HG03103 (cell line): ENCODE measurements at regions not wholly inside any gene's neighbourhood (a gene's known extent, or its start where the extent isn't known, plus 50 kb on each side); places are given as distances from the start of the nearest gene placed in this dataset.
"Not testable (repeated sequence)": the region's sequence is repeated elsewhere in the genome, so short reads cannot be mapped to it uniquely, and the experiment has no call there.

ENCODE experiments used
- ATAC-seq: cut with Tn5 transposase; IDR thresholded peaks from one replicate; pipeline ENCODE4 v1.9.1; 2021; ENCODE audit warnings: low read depth; ENCODE audit not compliant: unreplicated experiment

DNA sequence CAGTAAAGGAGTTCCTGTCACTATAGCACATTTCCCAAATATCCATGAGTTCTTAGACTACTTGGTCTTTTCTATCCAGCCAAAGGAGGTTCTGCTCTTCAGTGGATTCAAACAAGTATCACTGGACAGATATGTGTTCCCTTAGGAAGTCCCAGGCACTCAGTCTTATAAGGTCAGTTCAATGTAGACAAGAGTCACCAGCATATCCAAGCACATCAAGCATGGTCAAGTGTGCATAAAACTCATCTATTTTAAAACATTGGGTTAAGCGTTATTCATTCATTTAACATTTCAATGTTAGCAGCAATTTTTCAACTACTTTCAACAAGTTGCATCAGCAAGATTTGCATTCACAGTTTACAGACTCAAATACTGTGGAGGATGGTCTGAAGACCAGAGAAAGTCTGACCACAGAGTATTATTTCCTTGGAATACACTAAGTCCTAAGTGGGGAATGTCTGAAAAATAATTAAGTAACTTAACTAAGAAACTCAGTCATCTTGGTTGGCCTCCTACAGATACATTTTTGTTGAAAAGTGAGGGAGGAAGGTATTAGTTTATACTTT is 630.5 kb upstream of the IGFBP7 start:
- no peak for ATAC-seq

DNA sequence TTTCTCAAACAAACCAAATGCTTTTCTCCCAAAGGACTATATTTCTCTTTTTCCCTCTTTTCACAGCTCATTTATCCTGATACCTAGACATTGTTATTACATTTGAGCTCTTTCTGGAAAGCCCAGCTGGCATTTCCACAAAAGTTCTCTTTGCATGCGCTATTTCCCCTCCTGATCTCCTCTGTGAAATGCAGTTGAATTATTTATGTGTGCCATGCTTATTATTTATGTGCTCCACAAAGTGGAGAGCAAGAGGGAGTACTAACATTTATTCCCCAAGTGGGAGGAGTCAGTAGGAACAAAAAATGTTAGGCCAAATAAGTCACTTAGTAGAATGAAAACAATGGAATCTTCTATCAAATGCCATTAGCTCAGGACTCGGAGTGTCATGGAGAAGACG is 626.6 kb upstream of the IGFBP7 start:
- no peak for ATAC-seq

DNA sequence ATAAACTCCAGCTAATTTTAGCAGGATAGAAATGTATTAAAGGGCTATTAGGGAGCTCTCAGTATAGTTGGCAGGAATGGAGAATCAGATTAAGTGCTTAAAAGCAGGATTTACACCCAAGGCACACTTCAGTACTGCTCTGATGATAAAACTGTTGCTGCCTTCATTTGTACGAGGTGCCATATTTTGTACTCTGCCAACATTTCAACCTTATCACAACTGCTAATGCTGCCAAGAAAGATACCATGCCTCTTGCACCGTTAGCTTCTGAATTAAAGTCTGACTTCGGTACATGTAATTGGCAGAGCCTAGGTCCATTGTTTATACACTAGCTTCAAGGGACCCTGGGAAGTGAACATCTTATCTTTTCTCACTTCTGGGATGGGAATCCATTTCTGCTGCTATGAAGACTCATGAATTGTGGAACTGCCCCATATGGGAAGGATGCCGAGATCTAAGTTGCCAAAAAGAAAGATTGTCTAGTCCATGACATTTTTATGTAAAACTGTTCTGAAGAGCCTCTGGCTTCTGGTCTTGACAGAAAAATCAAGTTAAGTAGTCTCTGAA is 624.0 kb upstream of the IGFBP7 start:
- ATAC-seq, result no peak

DNA sequence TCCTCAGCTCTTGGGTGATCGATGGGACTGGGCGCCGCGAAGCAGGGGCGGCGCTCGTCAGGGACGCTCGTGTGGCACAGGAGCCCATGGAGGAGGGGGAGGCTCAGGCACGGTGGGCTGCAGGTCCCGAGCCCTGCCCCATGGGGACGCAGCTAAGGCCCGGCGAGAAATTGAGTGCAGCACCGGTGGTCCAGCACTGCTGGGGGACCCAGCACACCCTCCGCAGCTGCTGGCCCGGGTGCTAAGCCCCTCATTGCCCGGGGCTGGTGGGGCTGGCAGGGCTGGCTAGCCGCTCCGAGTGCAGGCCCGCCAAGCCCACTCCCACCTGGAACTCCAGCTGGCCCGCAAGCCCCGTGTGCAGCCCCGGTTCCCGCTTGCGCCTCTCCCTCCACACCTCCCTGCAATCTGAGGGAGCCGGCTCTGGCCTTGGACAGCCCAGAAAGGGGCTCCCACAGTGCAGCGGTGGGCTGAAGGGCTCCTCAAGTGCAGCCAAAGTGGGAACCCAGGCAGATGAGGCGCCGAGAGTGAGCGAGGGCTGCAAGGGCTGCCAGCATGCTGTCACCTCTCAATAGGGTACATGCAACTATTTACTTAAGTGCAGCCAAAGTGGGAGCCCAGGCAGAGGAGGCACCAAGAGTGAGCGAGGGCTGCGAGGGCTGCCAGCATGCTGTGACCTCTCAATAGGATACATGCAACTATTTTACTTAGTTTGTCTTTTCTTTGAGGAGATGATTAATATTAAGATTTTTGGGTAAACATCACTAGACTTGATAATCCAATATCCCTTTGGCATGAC is 619.8 kb upstream of the IGFBP7 start:
- ATAC-seq, result not testable (repeated sequence)

DNA sequence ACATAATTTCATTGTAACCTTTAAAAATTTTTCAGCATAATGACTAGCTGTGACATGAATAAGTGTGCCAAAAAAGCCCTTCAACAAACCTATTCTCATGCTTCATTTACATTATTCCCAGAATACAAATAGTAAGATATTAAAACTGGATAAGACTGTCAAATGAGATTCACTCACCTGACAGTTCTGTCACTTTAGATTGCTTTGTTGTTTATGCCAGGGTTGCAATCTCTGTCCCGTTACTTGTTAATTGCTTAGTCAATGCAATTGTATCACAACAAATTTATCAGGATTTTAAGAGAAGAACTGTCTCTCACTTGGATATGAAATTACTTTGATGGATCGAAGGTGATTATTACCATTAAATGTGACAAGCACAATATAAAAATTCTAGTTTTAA is 616.0 kb upstream of the IGFBP7 start:
- ATAC-seq, result no peak

DNA sequence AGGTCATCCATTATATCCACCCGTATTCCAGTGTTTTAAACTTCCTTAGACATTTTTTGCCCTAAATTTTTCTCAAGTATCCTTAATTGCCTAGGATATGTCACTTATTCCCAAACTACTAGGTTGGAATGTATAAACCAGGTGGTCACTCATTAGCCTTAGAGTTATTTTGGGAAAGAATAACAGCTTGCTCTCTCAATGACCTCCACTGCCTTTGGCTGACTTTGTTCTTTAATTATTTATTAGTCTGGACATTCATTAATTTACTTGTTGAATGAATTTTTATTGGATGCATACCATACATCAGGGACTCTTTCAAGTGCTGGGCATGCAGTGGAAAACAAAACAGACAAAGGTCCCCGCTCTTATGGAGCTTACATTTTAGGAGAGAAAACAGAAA is 609.3 kb upstream of the IGFBP7 start:
- no peak for ATAC-seq

DNA sequence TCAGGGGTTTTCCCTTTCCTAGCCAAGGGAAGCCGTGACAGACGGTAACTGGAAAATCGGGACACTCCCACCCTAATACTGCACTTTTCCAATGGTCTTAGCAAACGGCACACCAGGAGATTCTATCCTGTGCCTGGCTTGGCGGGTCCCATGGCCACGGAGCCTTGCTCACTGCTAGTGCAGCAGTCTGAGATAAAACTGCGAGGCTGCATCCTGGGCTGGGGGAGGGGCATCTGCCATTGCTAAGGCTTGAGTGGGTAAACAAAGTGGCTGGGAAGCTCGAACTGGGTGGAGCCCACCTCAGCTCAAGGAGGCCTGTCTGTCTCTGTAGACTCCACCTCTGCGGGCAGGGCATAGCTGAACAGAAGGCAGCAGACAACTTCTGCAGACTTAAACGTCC is 604.1 kb upstream of the IGFBP7 start:
- ATAC-seq, result not testable (repeated sequence)

DNA sequence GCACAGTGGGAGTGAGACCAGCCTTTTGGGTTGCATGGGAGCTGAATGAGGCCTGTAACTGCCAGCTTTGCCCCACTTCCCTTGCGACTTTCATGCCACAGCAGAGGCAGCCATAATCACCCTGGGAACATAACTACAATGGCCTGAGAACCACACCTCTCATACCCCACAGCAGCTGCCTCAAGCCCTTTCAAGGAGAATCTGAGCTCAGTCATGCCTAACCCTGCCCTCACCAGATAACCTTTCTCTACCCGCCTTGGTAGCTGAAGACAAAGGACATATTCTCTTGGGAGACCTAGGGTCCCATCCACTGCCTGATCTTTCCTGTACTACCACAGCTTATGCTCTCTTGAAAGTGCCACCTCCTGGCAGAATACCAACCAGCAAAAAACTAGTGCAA is 599.9 kb upstream of the IGFBP7 start:
- no peak for ATAC-seq

DNA sequence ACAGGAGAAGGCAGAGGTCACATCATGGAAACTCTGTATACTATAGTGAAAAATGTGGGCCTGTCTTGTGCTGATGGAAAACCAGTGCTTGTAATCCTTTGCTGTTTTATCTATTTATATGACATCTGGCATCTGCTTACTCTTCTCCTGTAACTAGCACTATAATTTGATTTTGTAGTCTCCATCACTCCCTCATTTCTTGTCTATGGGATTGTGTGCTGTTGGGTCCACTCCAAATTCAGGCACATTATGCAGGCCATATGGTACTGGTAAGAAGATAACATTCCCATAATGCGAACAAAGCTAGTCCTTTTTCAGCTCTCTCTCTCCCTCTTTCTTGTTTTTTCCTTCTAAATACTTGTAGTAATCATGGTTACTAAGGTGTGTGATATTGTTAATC is 581.2 kb upstream of the IGFBP7 start:
- ATAC-seq, result no peak

DNA sequence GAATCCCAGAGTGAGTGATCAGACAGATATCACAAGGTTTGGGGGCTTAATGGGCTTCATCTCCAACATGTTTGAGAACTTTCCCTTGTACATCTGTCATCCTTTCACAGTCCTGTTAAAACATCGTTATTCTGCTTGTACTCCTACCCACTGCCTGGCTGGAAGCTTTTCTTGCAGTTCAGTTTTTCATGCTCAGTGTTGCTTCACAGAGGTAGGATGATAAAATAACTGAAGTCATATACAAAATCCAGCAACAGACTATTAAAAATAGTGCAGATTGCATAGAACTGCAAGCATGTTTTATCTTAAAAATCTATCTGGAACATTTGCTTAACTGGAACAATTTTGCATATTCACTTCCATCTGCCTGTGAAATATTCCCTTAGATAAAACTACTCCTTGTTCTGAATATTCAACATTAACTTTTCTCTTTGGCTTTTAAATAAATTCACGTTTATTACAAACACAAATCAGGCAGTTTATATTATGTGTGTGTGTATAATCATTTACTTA is 579.6 kb upstream of the IGFBP7 start:
- no peak for ATAC-seq

DNA sequence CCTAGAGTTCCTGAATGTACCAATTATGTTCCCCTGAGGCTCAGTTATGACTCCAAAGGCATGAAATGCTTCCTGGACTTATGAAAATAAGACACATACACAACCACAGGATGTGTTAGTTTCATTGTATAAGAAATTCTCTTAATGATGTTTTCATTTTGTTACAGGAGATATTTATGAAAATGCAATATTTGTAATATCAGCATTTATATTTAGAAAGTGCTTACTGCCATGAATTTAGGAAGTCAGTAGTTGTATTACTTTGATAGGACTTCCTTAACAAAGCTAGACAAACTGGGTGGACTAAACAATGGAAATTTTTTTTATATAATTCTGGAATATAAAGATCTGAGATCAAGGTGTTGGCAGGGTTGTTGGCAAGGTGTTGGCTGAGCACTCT is 572.1 kb upstream of the IGFBP7 start:
- ATAC-seq, result no peak

DNA sequence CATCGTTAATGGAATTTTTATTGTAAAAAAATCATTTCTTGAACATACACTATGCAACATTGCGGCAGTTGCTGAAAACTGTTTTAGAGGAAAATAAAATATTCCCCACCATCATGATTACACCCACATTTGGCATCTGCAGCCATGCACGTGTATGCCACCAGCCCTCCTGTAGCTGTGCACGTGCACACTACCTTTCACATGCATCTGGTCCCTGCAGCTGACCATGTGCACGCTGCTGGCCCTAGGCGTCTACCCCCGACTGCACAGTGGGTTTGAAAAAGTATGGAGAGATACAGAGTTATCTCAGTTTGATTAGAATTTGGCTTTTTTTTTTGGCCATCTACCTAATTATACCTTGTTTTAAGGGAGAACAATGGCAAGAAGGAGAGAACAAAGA is 569.8 kb upstream of the IGFBP7 start:
- no peak for ATAC-seq

DNA sequence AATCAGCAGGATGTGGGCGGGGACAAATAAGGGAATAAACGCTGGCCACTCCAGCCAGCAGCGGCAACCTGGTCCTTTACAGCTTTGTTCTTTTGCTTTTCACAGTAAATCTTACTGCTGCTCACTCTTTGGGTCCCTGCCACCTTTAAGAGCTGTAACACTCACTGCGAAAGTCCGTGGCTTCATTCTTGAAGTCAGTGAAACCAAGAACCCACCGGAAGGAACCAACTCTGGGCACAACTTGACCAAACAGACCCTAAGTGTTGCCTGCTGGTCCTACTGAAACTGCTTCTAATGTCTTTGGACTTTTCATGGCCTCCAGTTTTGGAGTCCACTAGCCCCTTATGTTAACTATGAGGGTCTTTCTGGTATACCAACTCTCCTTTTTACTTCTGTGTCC is 566.2 kb upstream of the IGFBP7 start:
- no peak for ATAC-seq

DNA sequence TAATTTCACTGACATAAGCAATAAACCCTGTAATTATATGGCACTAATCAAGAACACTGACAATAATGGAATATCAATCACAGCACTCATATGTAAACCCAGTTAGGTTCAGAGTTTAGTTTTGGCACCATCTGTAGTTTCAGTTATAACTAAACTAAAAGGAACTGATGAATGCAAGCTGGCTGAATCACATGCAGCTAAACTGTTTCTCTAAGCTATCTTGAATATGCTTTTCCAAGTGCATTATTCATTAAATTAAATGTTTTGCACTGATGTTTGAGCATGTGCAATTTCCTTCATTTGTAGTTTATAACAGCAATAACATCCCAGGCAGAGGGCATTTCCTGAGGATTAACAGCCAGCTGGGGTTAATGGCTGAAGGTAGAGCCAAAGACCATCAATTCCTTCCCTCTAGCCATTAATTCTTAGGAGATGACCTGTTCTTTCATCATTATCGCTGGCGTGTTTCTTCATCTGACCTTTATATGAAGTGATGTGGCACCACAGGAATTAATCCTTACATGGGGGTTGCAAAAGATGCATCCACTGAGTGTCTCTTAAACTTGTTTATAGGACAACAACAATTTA is 562.8 kb upstream of the IGFBP7 start:
- ATAC-seq, result no peak

DNA sequence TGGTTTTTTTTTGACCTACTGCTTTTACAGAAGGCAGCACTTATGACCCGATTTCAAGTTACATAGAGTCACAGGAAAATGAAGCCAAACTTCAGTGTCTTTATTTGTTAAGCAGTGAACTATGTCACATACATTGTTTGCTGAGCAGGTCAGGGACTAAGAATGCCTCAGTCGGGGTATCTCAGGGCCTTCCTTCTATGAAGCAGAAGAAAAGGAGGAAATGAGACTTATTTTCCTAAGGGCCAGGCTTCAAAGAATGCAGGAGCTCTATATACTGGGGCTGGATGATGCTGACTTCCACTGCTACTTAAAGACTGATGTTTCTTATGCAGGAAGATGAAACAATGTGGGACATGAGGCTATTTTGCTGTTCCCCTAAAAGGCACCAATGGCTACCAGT is 558.4 kb upstream of the IGFBP7 start:
- ATAC-seq, result no peak

DNA sequence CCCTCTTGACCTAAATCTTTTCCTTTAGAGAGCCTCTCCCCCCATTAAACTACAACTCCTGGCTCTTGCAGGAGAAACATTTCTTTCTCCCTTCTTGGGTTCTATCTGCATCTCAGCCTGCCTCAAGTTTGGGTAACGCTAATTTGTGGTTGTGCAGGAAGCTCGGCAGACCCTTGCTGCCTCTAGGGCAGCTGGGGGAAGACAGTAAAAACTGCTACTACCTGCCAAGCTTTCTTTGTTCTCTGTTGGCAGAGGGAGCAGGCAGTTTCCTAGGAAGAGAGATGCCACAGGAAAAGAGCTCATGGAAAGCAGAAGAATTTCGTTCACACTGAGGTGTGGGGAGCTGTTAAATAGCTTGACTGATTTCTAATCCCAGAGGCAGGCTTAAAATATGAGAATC is 555.6 kb upstream of the IGFBP7 start:
- no peak for ATAC-seq

DNA sequence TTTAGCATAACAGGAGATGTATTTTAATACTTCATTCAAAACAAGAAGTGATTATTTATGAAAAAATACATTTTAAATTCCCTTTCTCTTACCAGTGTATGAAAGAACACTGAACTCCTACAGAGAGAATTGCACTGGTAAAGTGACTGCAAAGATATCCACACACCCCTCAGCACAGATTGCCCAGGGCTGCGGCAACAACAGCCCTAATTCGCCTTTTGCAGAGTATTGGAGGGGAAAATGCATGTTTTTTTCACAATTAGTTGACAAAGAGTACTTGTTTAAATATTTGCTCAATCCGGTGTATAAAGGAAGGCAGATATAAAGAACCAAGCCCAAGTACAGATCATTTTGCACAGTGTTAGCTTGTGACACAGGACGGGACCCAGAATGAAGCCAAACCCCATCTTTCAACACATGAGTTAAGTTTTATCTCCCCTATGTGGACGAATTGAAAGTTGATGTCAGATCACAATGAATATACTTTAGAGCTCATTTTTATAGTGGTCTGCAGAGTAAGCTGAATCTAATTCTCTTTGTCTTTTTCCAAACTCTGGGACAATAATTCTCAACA is 551.4 kb upstream of the IGFBP7 start:
- no peak for ATAC-seq

DNA sequence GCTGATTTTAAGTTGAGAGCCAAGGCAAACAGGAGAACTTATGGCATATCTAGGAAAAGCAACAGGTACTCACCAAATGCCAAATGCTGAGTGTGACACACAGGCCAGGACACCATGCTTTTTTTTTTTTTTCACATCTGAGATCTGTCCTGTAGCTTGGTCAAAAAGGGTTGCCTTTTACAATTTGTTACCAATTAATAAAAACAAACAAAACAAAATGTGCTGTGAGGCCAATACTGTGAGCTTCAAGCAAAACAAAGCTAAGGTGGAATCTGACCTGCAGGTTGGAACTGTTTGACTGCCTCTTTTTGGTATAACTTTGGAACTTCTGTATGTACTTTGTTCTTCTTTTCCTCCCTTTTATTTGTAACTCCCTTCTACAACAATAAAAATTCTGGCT is 548.5 kb upstream of the IGFBP7 start:
- ATAC-seq, result no peak

DNA sequence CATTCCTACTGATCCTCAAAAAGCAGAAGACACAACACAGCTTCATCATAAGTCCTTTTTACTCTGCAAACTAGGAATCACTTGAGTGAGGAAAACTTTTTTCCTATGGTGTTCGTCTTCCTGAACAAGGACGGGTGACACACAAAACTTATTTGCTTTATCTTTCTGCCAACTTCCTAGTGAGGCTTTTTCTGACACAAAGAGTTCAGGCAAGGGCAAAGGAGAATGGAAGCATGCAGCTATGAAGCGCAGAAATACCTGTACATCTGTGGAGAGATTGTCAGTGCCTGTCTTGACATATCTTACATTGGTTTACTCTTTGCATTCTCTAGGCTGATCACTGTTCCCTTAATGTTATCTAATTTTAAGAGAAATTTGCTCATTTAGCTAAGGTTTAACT is 548.0 kb upstream of the IGFBP7 start:
- ATAC-seq, result no peak

DNA sequence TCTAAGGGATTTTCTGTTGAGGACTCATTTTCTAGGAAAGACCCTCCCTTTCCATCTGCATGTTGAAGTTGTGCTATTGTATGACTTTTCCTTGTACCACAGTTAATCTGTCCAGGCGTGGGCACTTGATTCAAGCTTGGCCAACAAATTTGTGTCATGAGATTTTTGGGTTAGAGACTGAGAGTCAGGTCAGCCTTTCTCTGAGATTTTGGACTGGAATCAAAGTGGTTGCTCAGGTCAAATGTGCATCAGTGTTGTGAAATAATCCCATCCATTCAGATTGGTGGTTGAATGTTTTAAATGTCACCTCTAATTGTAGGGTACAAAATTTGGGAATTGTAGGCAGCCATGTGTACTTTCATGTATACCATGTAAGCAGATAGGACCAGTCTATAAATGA is 545.2 kb upstream of the IGFBP7 start:
- no peak for ATAC-seq

DNA sequence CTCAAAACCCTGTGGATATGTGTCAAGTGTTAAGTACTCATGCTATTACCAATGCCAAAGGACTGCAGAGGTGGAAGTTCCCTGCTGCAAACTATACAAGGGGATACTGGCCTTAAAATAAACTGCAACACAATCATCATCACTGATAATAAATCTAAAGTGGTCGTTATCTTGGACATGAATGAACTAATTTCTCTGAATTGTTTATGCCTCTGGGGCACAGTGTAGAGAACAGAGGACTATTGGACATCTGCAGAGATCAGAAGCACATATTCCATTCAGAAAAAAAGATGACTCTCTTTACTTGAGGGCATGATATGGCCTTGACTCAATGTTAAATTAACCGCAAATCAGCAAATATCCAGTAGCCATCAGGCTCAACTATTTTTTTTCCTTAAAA is 542.6 kb upstream of the IGFBP7 start:
- ATAC-seq, result no peak
